IPS-18a (cell line): ENCODE measurements at regions not wholly inside any gene's neighbourhood (a gene's known extent, or its start where the extent isn't known, plus 50 kb on each side); places are given as distances from the start of the nearest gene placed in this dataset.

Source experiments
- H3K27ac ChIP-seq: one replicate; pipeline ENCODE4 v1.5.1; 2013; ENCODE audit warnings: low read length
- H3K27me3 ChIP-seq: one replicate; pipeline ENCODE4 v1.6.1; 2013; ENCODE audit warnings: mild to moderate bottlenecking, low read length; ENCODE audit not compliant: control insufficient read depth, insufficient read depth
- H3K36me3 ChIP-seq: one replicate; pipeline ENCODE4 v1.6.1; 2013; ENCODE audit warnings: low read depth, low read length; ENCODE audit not compliant: control insufficient read depth
- H3K4me1 ChIP-seq: one replicate; pipeline ENCODE4 v1.6.1; 2013; ENCODE audit warnings: low read depth, low read length; ENCODE audit not compliant: control insufficient read depth
- H3K4me3 ChIP-seq: one replicate; pipeline ENCODE4 v1.5.1; 2013; ENCODE audit warnings: low read length
- H3K9ac ChIP-seq: one replicate; pipeline ENCODE4 v1.6.1; 2013; ENCODE audit warnings: mild to moderate bottlenecking, low read length, moderate library complexity
- H3K9me3 ChIP-seq: one replicate; pipeline ENCODE4 v1.6.1; 2013; ENCODE audit warnings: low read depth, low read length; ENCODE audit not compliant: control insufficient read depth

GRCh38 chr3:55413236-55413635 lies 73.9 kb downstream of the WNT5A start:
- H3K36me3 ChIP-seq: no peaks in the 10 kb centered on the region
- H3K4me1 ChIP-seq: no peaks in the 10 kb centered on the region
- no peaks in the 10 kb centered on the region for H3K9me3 ChIP-seq
- no peak overlapping the region for H3K27ac ChIP-seq
- H3K27me3 ChIP-seq: no peaks in the 10 kb centered on the region
- no peak overlapping the region for H3K4me3 ChIP-seq
- no peak overlapping the region for H3K9ac ChIP-seq

DNA sequence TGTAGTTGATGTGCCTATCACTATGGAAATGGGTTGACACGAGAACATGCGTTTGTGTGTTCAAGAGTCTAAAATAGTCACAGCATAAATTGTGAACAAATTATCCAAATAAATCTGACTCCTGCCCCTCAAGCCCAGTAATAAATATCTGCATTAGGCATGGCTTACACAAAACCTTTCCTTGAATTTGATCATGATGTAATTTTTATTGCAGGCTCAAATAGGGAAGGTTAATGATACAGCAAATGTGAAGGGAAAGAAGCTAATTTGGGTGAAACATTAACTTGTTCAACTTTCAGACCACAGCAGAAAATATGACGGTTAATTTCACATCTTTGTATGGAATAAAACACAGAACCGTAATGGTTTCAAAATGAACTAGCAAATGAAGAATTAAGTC lies 74.6 kb downstream of the WNT5A start:
- Histone ChIP-seq H3K27ac (no peak overlapping the region), H3K4me1 (no peaks in the 10 kb centered on the region), H3K27me3 (no peaks in the 10 kb centered on the region), H3K4me3 (no peak overlapping the region), H3K9ac (no peak overlapping the region), H3K9me3 (no peaks in the 10 kb centered on the region), H3K36me3 (no peaks in the 10 kb centered on the region)

DNA sequence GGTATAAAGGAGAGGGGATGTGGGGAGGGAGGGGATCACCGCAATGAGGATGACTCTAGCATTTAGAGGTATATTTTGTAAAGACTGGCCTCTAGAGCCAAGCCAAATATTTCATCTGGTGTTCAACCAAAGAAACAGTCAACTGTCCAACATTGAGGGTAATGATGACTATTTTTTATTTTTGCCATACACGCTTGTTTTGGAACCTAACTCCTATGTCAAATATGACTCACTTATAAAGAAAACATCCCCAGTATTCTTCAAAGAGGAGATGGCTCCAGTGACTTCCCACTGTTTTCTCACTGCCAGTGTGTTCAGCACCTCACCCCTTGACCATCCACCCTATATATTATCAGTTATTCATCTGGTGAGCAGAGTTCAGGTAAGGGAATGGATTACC lies 77.3 kb downstream of the WNT5A start:
- no peak overlapping the region for H3K4me3 ChIP-seq
- H3K27ac ChIP-seq: no peak overlapping the region
- H3K9ac ChIP-seq: no peak overlapping the region
- H3K27me3 ChIP-seq: no peaks in the 10 kb centered on the region
- no peaks in the 10 kb centered on the region for H3K36me3 ChIP-seq
- H3K9me3 ChIP-seq: no peaks in the 10 kb centered on the region
- H3K4me1 ChIP-seq: no peaks in the 10 kb centered on the region

DNA sequence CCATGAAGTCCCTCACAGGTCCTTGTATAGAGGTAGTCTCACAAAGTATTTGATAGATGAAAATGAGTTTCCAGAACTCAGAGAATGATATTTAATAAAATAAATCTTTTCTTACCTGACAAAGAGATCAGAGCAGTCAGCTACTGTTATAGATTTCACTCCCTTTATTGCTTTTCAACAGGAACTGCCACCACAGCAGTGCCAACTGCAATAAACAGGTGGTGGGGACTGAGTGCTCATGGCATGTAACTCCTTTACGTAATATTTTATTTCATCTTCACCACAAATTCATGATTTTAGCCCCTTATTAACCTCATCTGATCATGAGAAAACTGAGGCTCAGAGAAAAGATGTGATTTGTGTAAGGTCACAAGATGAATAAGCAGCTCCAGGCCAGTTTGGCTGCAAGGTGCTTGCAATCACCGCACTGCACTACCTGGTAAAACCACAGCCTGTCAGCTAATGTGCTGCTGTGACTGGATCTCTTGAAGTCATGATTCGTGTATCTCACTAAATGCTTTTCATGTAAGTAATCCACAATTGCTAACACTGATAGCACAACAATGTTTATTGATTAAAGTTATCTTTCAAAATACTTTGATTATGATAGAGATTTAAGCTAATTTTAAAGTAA lies 78.8 kb downstream of the WNT5A start:
- no peak overlapping the region for H3K27ac ChIP-seq
- H3K9me3 ChIP-seq: no peaks in the 10 kb centered on the region
- H3K27me3 ChIP-seq: no peaks in the 10 kb centered on the region
- H3K9ac ChIP-seq: no peak overlapping the region
- no peaks in the 10 kb centered on the region for H3K4me1 ChIP-seq
- no peak overlapping the region for H3K4me3 ChIP-seq
- no peaks in the 10 kb centered on the region for H3K36me3 ChIP-seq

DNA sequence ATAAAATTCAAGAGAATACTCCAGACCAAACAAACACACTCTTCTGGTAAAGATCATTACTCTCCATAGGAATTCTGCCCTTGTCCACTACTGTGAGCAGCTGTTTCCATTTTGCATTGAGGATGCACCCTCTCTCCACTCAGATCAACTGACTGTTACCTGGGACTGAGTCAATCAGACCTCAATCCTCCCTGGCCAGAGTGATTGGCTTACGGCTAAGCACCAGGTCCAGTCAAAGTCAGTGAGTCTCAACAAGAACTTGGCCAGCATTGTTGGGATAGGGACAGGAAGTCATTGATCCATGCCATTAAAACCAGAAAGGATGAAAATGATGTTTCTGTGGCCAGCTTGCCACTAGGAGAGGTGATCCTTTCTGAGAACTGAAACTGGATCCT lies 79.7 kb downstream of the WNT5A start:
- Histone ChIP-seq H3K27me3 (no peaks in the 10 kb centered on the region), H3K27ac (no peak overlapping the region), H3K4me3 (no peak overlapping the region), H3K9ac (no peak overlapping the region), H3K4me1 (no peaks in the 10 kb centered on the region), H3K36me3 (no peaks in the 10 kb centered on the region), H3K9me3 (no peaks in the 10 kb centered on the region)

- Histone ChIP-seq H3K9ac (no peak overlapping the region), H3K4me3 (no peak overlapping the region), H3K36me3 (no peaks in the 10 kb centered on the region), H3K4me1 (no peaks in the 10 kb centered on the region), H3K9me3 (no peaks in the 10 kb centered on the region), H3K27me3 (no peaks in the 10 kb centered on the region), H3K27ac (no peak overlapping the region)
Measured at GRCh38 chr3:55406696-55407425, 80.2 kb downstream of the WNT5A start.

DNA sequence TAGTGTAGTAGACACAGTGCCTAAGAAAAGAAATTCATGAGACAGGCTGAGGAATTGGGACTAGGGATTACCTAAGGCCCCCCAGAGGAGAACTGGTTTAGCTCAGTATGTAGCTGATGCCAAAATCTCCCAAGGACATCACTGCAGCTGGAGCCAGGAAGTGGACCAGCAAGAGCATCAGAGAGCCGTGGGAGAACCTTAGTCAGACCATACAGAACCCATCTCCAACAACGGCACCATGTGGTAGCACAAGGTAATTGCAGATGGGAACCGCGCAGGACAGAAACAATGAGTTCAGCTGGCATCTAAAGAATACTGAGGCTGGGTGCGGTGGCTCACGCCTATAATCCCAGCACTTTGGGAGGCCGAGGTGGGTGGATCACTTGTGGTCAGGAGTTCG lies 81.7 kb downstream of the WNT5A start:
- H3K36me3 ChIP-seq: no peaks in the 10 kb centered on the region
- H3K9ac ChIP-seq: no peak overlapping the region
- H3K4me3 ChIP-seq: no peak overlapping the region
- no peaks in the 10 kb centered on the region for H3K4me1 ChIP-seq
- no peak overlapping the region for H3K27ac ChIP-seq
- no peaks in the 10 kb centered on the region for H3K27me3 ChIP-seq
- H3K9me3 ChIP-seq: no peaks in the 10 kb centered on the region

- Histone ChIP-seq H3K4me1 (no peaks in the 10 kb centered on the region), H3K9me3 (no peaks in the 10 kb centered on the region), H3K9ac (no peak overlapping the region), H3K27me3 (no peaks in the 10 kb centered on the region), H3K4me3 (no peak overlapping the region), H3K36me3 (no peaks in the 10 kb centered on the region), H3K27ac (no peak overlapping the region)
Measured at GRCh38 chr3:55402886-55403609, 84.1 kb downstream of the WNT5A start.

- Histone ChIP-seq H3K27me3 (no peaks in the 10 kb centered on the region), H3K27ac (no peak overlapping the region), H3K4me1 (no peaks in the 10 kb centered on the region), H3K36me3 (no peaks in the 10 kb centered on the region), H3K9me3 (no peaks in the 10 kb centered on the region), H3K9ac (no peak overlapping the region), H3K4me3 (no peak overlapping the region)
Measured at GRCh38 chr3:55380561-55380960, 106.5 kb downstream of the WNT5A start.

DNA sequence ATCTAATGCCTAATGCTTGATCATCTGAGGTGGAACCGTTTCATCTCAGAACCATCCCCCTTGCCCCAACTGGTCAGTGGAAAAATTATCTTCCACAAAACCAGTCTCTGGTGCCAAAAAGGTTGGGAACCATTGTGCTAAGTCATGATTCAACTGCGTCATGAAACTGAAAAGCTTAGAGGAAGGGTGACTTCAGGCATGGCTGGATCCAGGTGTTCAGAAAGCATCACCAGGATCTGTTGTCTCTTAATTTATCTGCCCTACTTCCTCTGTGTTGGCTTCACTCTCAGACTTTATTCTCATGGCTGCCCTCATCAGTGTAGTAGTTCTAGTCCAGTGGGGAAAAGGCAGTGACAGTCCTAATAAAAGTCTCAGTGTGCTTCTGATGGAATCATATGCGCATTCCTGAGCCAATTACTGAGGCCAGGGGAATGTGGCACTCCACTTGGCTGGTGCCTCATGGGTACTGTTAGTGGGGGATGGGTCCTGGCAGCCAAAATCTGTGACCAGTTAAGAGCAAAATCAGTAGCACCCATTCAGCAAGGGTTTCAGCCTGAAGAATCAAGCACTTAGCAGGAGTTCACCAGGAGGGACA lies 110.3 kb downstream of the WNT5A start:
- no peaks in the 10 kb centered on the region for H3K27me3 ChIP-seq
- H3K9me3 ChIP-seq: no peaks in the 10 kb centered on the region
- no peak overlapping the region for H3K4me3 ChIP-seq
- no peaks in the 10 kb centered on the region for H3K36me3 ChIP-seq
- no peak overlapping the region for H3K9ac ChIP-seq
- H3K27ac ChIP-seq: no peak overlapping the region
- no peaks in the 10 kb centered on the region for H3K4me1 ChIP-seq

DNA sequence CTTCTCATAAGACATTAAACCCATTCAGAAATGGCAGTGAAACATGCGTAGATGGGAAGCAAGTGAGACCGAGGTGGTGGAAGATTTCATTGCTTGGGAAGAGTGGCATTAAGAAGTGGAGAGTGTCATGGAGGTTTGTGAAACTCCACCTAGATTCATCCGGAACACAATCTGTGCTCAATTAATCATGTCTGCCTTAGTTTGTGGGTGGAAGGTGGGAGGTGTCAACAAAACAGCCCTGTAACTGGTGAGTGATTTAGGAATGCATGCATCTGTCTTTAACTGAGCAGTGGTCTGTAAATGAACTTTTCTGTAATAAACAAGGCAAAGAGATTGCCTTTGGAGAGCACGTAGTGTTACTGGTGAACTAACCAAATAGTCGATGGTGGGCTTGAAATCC lies 113.7 kb downstream of the WNT5A start:
- no peak overlapping the region for H3K4me3 ChIP-seq
- no peaks in the 10 kb centered on the region for H3K9me3 ChIP-seq
- no peak overlapping the region for H3K27ac ChIP-seq
- H3K9ac ChIP-seq: no peak overlapping the region
- H3K4me1 ChIP-seq: no peaks in the 10 kb centered on the region
- H3K27me3 ChIP-seq: no peaks in the 10 kb centered on the region
- H3K36me3 ChIP-seq: no peaks in the 10 kb centered on the region
